GM18909 (cell line): ENCODE measurements at regions not wholly inside any gene's neighbourhood (a gene's known extent, or its start where the extent isn't known, plus 50 kb on each side); places are given as distances from the start of the nearest gene placed in this dataset.
"Not testable (repeated sequence)": the region's sequence is repeated elsewhere in the genome, so short reads cannot be mapped to it uniquely, and the experiment has no call there.

Experiments used
- ATAC-seq: cut with Tn5 transposase; IDR thresholded peaks from one replicate; pipeline ENCODE4 v1.9.1; 2021; ENCODE audit warnings: mild to moderate bottlenecking; ENCODE audit not compliant: unreplicated experiment, poor library complexity

- ATAC-seq: no peak
These were observed 339.1 kb upstream of the PRR16 start for GRCh38 chr5:120124961-120125360.

- not testable (repeated sequence) for ATAC-seq
These were observed 331.8 kb upstream of the PRR16 start for GRCh38 chr5:120132347-120132746.

- no peak for ATAC-seq
These were observed 329.2 kb upstream of the PRR16 start for GRCh38 chr5:120134944-120135343.

DNA sequence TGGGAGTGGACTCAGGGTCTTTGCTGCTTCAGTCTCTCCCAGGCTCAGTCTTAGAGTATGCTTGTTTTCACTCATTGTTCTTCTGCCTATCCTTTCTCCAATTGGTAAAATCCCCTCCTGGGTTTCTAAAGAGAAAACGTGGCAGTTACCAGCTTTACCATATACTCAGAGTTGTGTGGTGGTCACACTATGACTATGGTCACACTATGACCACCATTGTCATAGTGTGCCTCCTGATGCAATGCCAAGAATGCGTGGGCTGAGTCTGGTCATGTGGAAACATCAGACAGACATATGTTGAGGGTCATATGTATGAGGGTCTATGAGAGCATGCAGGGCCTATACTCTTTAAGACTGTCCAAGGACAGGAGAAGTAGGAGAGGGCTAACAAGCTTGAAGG is 326.5 kb upstream of the PRR16 start:
- no peak for ATAC-seq

GRCh38 chr5:120139039-120139438 is 325.1 kb upstream of the PRR16 start:
- ATAC-seq: no peak

- ATAC-seq: no peak
These were observed 323.6 kb upstream of the PRR16 start for GRCh38 chr5:120140501-120140900.

DNA sequence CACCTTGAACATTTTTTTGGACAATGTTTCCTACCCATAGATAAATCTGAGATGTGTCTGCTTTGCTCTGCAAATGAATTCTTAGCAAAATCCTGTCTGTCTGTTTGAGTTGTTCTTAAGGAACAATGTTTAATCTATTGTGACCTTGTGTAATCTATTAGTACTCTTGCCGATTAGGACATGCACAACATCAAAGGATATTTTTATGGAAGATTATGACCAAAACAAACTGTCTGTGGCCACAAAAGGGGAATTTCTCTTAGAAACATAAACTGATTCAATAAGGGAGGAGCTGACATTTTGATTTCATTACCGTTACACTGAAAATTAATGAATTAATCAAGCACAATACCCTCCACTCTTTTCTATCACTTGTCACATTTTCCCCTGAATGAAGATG is 323.0 kb upstream of the PRR16 start:
- no peak for ATAC-seq

DNA sequence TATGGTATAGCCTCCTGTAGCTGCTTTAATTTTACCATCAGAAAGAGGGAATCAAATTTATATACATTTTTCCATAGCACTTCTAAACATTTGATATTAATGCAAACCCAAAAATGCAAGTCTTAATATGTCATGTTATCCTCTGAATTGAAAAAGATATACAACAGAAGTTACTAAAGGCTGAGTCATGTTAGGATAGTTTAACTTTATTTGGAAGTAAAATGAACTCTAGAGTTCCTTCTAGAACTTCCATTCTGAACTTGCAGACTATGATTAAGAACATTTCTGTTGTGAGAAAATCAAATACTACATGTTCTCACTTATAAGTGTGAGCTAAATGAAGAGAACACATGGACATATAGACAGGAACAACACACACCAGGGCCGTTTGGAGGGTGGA is 317.3 kb upstream of the PRR16 start:
- ATAC-seq: no peak

- ATAC-seq: not testable (repeated sequence)
These were observed 316.2 kb upstream of the PRR16 start for GRCh38 chr5:120147911-120148310.

DNA sequence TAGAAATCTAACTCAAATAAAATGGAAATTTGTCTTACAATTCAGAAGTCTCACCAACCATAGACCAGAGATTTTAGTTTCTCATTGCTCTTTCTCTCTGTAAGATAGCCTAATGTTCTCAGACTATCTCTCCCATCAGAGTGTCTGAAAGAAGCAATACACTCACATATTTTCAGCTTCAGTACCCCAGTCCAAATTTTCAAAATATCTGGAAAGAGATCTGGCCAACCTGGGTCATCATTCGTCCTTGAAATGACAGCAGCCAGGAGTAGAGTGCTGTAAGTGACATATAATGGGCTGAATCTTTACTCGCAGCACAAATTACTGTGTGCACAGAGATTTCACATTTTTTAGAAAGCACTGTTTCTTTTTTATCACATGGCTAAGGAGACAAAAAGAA is 313.3 kb upstream of the PRR16 start:
- ATAC-seq: no peak

- no peak for ATAC-seq
These were observed 312.9 kb upstream of the PRR16 start for GRCh38 chr5:120151181-120151580.

DNA sequence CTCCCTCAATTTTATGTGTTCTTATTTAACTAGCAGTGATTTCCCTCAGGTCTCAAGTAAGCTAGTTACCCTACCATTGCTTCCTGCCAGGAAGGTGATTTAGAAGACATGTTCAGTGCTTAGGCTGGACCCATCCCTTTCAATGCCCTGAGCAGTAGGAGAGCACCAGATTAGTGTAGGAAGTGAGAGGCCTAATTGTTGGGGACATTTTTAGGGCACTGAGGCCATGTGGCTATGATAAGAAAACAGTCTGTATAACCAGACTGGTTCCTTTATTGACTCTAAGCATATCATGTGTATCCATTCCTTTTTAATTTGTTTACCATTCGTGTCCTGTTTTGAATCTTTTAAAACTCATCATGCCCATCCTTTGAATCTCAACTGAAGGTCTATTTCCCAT is 312.3 kb upstream of the PRR16 start:
- ATAC-seq: no peak

DNA sequence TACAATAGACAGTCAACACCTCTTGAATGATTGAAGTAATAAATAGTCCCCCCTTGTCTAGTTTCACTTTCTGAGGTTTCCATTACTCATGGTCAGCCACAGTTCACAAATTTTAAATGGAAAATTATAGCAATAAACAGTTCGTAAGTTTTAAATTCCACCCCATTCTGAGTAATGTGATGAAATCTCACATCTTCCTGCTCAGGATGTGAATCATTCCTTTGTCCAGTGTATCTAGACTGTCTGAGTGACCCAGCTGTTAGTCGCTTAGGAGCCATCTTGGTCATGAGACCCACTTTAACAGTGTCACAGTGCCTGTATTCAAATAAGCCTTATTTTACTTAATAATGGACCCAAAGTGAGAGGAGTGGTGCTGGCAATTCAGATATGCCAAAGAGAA is 311.6 kb upstream of the PRR16 start:
- ATAC-seq: no peak

DNA sequence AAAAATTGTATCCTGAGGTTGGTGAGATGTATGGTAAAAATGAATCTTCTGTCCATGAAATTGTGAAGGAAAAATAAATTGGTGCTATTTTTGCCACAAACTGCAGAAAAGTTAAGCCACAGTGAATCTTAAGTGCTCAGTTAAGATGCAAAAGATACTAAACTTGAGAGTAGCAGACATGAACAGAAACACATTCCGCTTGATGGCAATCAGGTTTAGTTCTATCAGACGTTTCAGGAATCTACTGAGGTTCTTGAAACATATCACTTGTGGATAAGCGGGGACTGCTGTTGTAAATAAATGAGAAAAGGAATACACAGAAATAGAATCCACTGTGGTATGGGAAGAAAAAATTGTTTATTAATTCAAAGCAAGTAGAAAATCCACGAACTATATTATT is 311.2 kb upstream of the PRR16 start:
- no peak for ATAC-seq

GRCh38 chr5:120153551-120153950 is 310.5 kb upstream of the PRR16 start:
- no peak for ATAC-seq

GRCh38 chr5:120155873-120156272 is 308.2 kb upstream of the PRR16 start:
- no peak for ATAC-seq

GRCh38 chr5:120158211-120158610 is 305.9 kb upstream of the PRR16 start:
- no peak for ATAC-seq

GRCh38 chr5:120159155-120159554 is 304.9 kb upstream of the PRR16 start:
- ATAC-seq: no peak

DNA sequence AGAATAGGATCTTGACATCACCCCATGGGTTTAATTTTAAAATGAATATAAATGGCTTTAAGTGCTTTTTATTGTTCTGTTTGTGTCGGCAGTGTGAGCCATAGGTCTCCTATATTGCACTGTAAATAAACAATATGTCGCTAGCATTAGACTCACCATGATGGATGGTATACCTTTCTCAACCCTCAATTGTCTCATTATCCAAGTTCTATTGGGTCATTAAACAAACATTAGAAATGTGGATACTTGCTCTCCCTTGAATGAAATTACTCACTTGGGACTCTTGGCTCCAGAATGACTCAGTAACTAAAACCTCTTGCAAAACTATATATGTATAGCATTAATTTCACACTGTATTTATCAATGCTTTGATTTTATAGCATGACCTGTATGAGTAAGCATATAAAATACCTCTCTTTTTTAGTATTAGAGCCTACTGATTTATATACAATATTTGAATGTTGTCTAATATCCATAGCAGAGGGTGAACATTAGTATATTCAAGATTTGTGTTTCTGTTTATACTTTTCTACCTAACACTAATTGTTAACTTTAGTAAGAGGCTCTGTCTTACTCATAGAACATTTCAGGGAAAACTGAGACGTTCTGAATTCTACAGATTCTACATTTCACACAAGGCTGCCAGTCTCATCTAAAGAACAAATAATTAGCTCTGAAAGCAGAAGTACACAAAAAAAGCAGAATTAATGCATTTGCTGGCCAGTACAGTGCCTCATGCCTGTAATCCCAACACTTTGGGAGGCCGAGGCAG is 303.8 kb upstream of the PRR16 start:
- no peak for ATAC-seq

DNA sequence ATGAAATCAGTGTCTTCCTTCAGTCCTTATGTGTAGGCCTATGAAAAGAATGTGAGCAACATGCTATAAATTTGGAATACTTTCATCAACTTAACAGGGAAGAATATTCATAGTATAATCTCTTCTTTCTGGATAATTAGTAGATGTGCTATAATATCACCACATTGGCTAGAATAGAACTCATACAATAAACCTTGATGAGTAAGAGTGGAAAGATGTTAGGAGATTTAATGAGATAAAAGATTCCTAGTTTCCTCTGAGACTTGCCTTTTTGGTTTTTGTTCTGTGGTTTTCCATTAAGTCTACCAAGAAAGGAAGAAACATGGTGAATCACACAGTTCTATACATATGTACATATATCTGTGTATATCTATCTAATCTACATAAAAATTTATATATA is 301.8 kb upstream of the PRR16 start:
- no peak for ATAC-seq

GRCh38 chr5:120164037-120164436 is 300.1 kb upstream of the PRR16 start:
- no peak for ATAC-seq

DNA sequence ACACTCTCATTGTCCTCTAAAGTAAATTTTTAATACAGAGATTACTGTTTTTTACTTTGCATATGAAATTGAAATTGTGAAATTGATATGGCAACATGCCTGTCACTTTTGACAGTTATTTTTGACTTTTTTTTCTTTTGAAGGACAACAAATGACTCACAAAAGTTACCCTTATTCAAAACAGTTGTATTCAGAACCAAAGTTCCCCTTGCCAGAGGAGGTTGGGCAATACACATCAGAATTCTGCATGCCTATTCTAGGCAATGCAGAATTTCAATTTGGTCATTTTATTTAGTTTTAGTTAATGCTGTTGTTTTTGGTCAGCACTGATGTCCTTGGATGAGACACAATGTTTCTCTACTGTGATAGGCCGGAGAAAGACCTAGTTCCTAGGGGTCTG is 299.1 kb upstream of the PRR16 start:
- ATAC-seq: no peak

DNA sequence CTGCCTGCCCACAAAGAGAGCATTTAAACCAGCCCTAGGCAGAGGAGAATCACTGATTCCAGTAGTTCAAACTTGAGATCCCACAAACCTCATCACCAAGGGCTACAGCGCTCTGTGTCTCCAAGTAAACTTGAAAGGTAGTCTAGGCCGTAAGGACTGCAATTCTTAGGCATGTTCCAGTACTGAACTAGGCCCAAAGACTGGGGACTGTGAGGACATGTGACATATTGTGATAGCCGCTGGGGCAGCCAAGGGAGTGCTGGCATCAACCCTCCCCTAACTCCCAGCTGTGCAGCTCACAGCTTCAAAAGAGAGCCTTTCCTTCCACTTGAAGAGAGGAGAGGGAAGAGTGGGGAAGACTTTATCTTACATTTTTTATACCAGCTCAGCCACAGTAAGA is 291.0 kb upstream of the PRR16 start:
- ATAC-seq: no peak
